ENCODE measurements at regions not wholly inside any gene's neighbourhood (a gene's known extent, or its start where the extent isn't known, plus 50 kb on each side); places are given as distances from the start of the nearest gene placed in this dataset.

- TF ChIP-seq CTCF (IDR thresholded peaks at IDR 0.05) = no peak
- TF ChIP-seq POLR2AphosphoS5 (IDR thresholded peaks at IDR 0.05; ENCODE audit: low read depth, low read length) = no peak
Observed at GRCh38 chr4:162535121-162535520, 371.3 kb upstream of the FSTL5 start.

Measured in Panc1 (cell line).